GM13976 (cell line): ENCODE measurements at regions not wholly inside any gene's neighbourhood (a gene's known extent, or its start where the extent isn't known, plus 50 kb on each side); places are given as distances from the start of the nearest gene placed in this dataset.

Experiments
- DNase-seq: peaks from one replicate; pipeline ENCODE4 v3.0.0; 2012; ENCODE audit warnings: low spot score
- CTCF ChIP-seq: IDR thresholded peaks from 2 replicates; pipeline ENCODE4 v1.5.1; 2012; ENCODE audit warnings: borderline replicate concordance, mild to moderate bottlenecking; ENCODE audit not compliant: insufficient read depth; ENCODE audit errors: extremely low read depth, missing control alignments, control extremely low read depth
- in situ Hi-C: fragments of 300-500 bp; cut with MboI; formaldehyde crosslinking; loops from one replicate; pipeline ENCODE4 v1.12.0; 2022; ENCODE audit warnings: low sequenced_read_pairs, mixed read lengths, inconsistent platforms; ENCODE audit not compliant: unreplicated experiment

GRCh38 chr14:53331921-53332320 is 178.8 kb upstream of the DDHD1 start:
- in situ Hi-C loops, result no loop called here
- no peak for DNase-seq
- TF ChIP-seq CTCF, result no peak

GRCh38 chr14:53331247-53331646 is 178.1 kb upstream of the DDHD1 start:
- in situ Hi-C loops, result no loop called here
- no peak for TF ChIP-seq CTCF
- DNase-seq, result no peak

GRCh38 chr14:53330441-53330840 is 177.3 kb upstream of the DDHD1 start:
- TF ChIP-seq CTCF, result no peak
- in situ Hi-C loops, result no loop called here
- no peak for DNase-seq

- TF ChIP-seq CTCF, result no peak
- in situ Hi-C loops, result no loop called here
- DNase-seq, result no peak
These were observed 175.7 kb upstream of the DDHD1 start for GRCh38 chr14:53328841-53329240.

- no peak for TF ChIP-seq CTCF
- DNase-seq, result no peak
- in situ Hi-C loops, result no loop called here
These were observed 174.6 kb upstream of the DDHD1 start for GRCh38 chr14:53327716-53328115.

GRCh38 chr14:53325176-53325806 is 172.2 kb upstream of the DDHD1 start:
- in situ Hi-C loops, result no loop called here
- DNase-seq, result no peak
- TF ChIP-seq CTCF, result no peak
